ENCODE measurements at regions not wholly inside any gene's neighbourhood (a gene's known extent, or its start where the extent isn't known, plus 50 kb on each side); places are given as distances from the start of the nearest gene placed in this dataset.

- Histone ChIP-seq H3K79me2 (ENCODE audit: insufficient read depth, low read length) (no peaks in the 10 kb centered on the region), H4K20me1 (ENCODE audit: insufficient read depth, low read length, poor library complexity, severe bottlenecking) (no peaks in the 10 kb centered on the region), H3K4me3 (ENCODE audit: low read length, poor library complexity, severe bottlenecking) (no peak overlapping the region), H3F3A (ENCODE audit: low read depth) (no peaks in the 10 kb centered on the region), H3K4me1 (ENCODE audit: insufficient read depth, low read length, poor library complexity, severe bottlenecking) (no peaks in the 10 kb centered on the region), H3K9me3 (ENCODE audit: insufficient read depth, low read depth, low read length) (no peaks in the 10 kb centered on the region), H2AFZ (ENCODE audit: low read length) (no peak overlapping the region), H3K4me2 (ENCODE audit: low read depth, low read length, poor library complexity, severe bottlenecking) (no peak overlapping the region), H3K9me2 (replicated peaks; ENCODE audit: low read depth, low read length) (no peaks in the 10 kb centered on the region), H3K9ac (ENCODE audit: low read depth, low read length, poor library complexity, severe bottlenecking) (no peak overlapping the region), H3K36me3 (ENCODE audit: insufficient read depth, low read length) (no peaks in the 10 kb centered on the region), H3K27me3 (ENCODE audit: insufficient read depth, low read length, poor library complexity, severe bottlenecking) (no peaks in the 10 kb centered on the region)
- TF ChIP-seq EZH2phosphoT487 (IDR thresholded peaks at IDR 0.05; ENCODE audit: borderline replicate concordance) (no peak), CTCF (conservative IDR thresholded peaks at IDR 0.05; ENCODE audit: low read length) (no peak)
Observed at GRCh38 chr4:30870513-30870912, 150.3 kb downstream of the PCDH7 start.

GRCh38 chr4:30875658-30876269 is 155.6 kb downstream of the PCDH7 start:
- Histone ChIP-seq H2AFZ (ENCODE audit: low read length) (no peak overlapping the region), H3K27me3 (ENCODE audit: insufficient read depth, low read length, poor library complexity, severe bottlenecking) (no peaks in the 10 kb centered on the region), H3K9ac (ENCODE audit: low read depth, low read length, poor library complexity, severe bottlenecking) (no peak overlapping the region), H4K20me1 (ENCODE audit: insufficient read depth, low read length, poor library complexity, severe bottlenecking) (no peaks in the 10 kb centered on the region), H3K9me2 (replicated peaks; ENCODE audit: low read depth, low read length) (no peaks in the 10 kb centered on the region), H3K4me1 (ENCODE audit: insufficient read depth, low read length, poor library complexity, severe bottlenecking) (no peaks in the 10 kb centered on the region), H3K36me3 (ENCODE audit: insufficient read depth, low read length) (no peaks in the 10 kb centered on the region), H3K4me2 (ENCODE audit: low read depth, low read length, poor library complexity, severe bottlenecking) (no peak overlapping the region), H3F3A (ENCODE audit: low read depth) (no peaks in the 10 kb centered on the region), H3K79me2 (ENCODE audit: insufficient read depth, low read length) (no peaks in the 10 kb centered on the region), H3K4me3 (ENCODE audit: low read length, poor library complexity, severe bottlenecking) (no peak overlapping the region), H3K9me3 (ENCODE audit: insufficient read depth, low read depth, low read length) (no peaks in the 10 kb centered on the region)
- TF ChIP-seq EZH2phosphoT487 (IDR thresholded peaks at IDR 0.05; ENCODE audit: borderline replicate concordance) (no peak), CTCF (conservative IDR thresholded peaks at IDR 0.05; ENCODE audit: low read length) (no peak)

GRCh38 chr4:30879855-30880598 is 159.9 kb downstream of the PCDH7 start:
- no peak overlapping the region for H3K9ac ChIP-seq (ENCODE audit: low read depth, low read length, poor library complexity, severe bottlenecking)
- no peaks in the 10 kb centered on the region for H4K20me1 ChIP-seq (ENCODE audit: insufficient read depth, low read length, poor library complexity, severe bottlenecking)
- H3K4me3 ChIP-seq (ENCODE audit: low read length, poor library complexity, severe bottlenecking): no peak overlapping the region
- H3F3A ChIP-seq (ENCODE audit: low read depth): no peaks in the 10 kb centered on the region
- H3K9me2 ChIP-seq (replicated peaks; ENCODE audit: low read depth, low read length): no peaks in the 10 kb centered on the region
- H2AFZ ChIP-seq (ENCODE audit: low read length): no peak overlapping the region
- TF ChIP-seq CTCF (conservative IDR thresholded peaks at IDR 0.05; ENCODE audit: low read length) (no peak), EZH2phosphoT487 (IDR thresholded peaks at IDR 0.05; ENCODE audit: borderline replicate concordance) (no peak)
- H3K27me3 ChIP-seq (ENCODE audit: insufficient read depth, low read length, poor library complexity, severe bottlenecking): no peaks in the 10 kb centered on the region
- no peaks in the 10 kb centered on the region for H3K9me3 ChIP-seq (ENCODE audit: insufficient read depth, low read depth, low read length)
- H3K4me1 ChIP-seq (ENCODE audit: insufficient read depth, low read length, poor library complexity, severe bottlenecking): no peaks in the 10 kb centered on the region
- no peaks in the 10 kb centered on the region for H3K79me2 ChIP-seq (ENCODE audit: insufficient read depth, low read length)
- no peak overlapping the region for H3K4me2 ChIP-seq (ENCODE audit: low read depth, low read length, poor library complexity, severe bottlenecking)
- no peaks in the 10 kb centered on the region for H3K36me3 ChIP-seq (ENCODE audit: insufficient read depth, low read length)

All from Loucy (cell line).